Tibial artery (tissue), 4 donors: ENCODE measurements at regions not wholly inside any gene's neighbourhood (a gene's known extent, or its start where the extent isn't known, plus 50 kb on each side); places are given as distances from the start of the nearest gene placed in this dataset.

Experiments used
- DNase-seq, 2 donors: peaks; one replicate each; pipeline ENCODE4 v3.0.0-alpha.2; 2019
- H3K27ac ChIP-seq, 2 donors: fragments of 200-600 bp; sonication (generic) in 1 of 2; 1 replicate in 1 of 2; 2 replicates in 1 of 2; pipeline ENCODE4 v1.5.1; 2018 to 2019; ENCODE audit warnings: mild to moderate bottlenecking in 1 of 2
- H3K27me3 ChIP-seq, 2 donors: fragments of 200-600 bp; sonication (generic) in 1 of 2; one replicate each; pipeline versions ENCODE4 v1.5.1 to v1.6.0; 2016 to 2019
- H3K36me3 ChIP-seq, 3 donors: fragments of 200-600 bp; sonication (generic) in 2 of 3; one replicate each; pipeline ENCODE4 v1.5.1; 2016 to 2019; ENCODE audit warnings: mild to moderate bottlenecking in 2 of 3
- H3K4me1 ChIP-seq, 4 donors: fragments of 200-600 bp; sonication (generic) in 2 of 4; 1 replicate in 3 of 4; 2 replicates in 1 of 4; pipeline ENCODE4 v1.5.1; 2016 to 2019
- H3K4me3 ChIP-seq, 2 donors: fragments of 200-600 bp; sonication (generic) in 1 of 2; 1 replicate in 1 of 2; 2 replicates in 1 of 2; pipeline ENCODE4 v1.5.1; 2018 to 2019; ENCODE audit warnings: mild to moderate bottlenecking in 2 of 2
- H3K9me3 ChIP-seq, 3 donors: fragments of 200-600 bp; sonication (generic) in 1 of 3; one replicate each; pipeline ENCODE4 v1.5.1; 2016 to 2019
- intact Hi-C: fragments of 100-400 bp; cut with DNase I; formaldehyde crosslinking; loops from one replicate; pipeline ENCODE4 v1.15.0; 2023; ENCODE audit warnings: low total_unique reads
- TF ChIP-seq, protein P1 (sequence below), 2 experiments: fragments of 200-600 bp in 1 of 2; fragments of 450-650 bp in 1 of 2; IDR thresholded peaks; one replicate each; pipeline ENCODE4 v1.5.1; 2017 to 2019; ENCODE audit warnings: antibody characterized with exemption in 2 of 2, mild to moderate bottlenecking in 1 of 2, moderate library complexity in 1 of 2

- Histone ChIP-seq H3K36me3 (no peaks in the 10 kb centered on the region), H3K27me3 (no peaks in the 10 kb centered on the region), H3K9me3 (no peaks in the 10 kb centered on the region), H3K27ac (no peak overlapping the region), H3K4me1 (peaks cover 0 to 17% (median 11%) of the 10 kb centered on the region in 4 donors), H3K4me3 (no peak overlapping the region)
- TF ChIP-seq, protein P1, sequence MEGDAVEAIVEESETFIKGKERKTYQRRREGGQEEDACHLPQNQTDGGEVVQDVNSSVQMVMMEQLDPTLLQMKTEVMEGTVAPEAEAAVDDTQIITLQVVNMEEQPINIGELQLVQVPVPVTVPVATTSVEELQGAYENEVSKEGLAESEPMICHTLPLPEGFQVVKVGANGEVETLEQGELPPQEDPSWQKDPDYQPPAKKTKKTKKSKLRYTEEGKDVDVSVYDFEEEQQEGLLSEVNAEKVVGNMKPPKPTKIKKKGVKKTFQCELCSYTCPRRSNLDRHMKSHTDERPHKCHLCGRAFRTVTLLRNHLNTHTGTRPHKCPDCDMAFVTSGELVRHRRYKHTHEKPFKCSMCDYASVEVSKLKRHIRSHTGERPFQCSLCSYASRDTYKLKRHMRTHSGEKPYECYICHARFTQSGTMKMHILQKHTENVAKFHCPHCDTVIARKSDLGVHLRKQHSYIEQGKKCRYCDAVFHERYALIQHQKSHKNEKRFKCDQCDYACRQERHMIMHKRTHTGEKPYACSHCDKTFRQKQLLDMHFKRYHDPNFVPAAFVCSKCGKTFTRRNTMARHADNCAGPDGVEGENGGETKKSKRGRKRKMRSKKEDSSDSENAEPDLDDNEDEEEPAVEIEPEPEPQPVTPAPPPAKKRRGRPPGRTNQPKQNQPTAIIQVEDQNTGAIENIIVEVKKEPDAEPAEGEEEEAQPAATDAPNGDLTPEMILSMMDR (IDR thresholded peaks at IDR 0.05), result no peak
- intact Hi-C loops, result no loop called here
- DNase-seq, result no peak
These were observed 114.2 kb upstream of the THRB start for GRCh38 chr3:24608701-24609390.

- H3K27ac ChIP-seq, result no peak overlapping the region
- H3K4me1 ChIP-seq, result peaks cover 0 to 1% (median 0%) of the 10 kb centered on the region in 4 donors
- H3K27me3 ChIP-seq, result no peaks in the 10 kb centered on the region
- intact Hi-C loops, result no loop called here
- TF ChIP-seq, protein P1 (IDR thresholded peaks at IDR 0.05), result no peak
- no peak overlapping the region for H3K4me3 ChIP-seq
- H3K9me3 ChIP-seq, result no peaks in the 10 kb centered on the region
- H3K36me3 ChIP-seq, result no peaks in the 10 kb centered on the region
- DNase-seq, result no peak
These were observed 119.7 kb upstream of the THRB start for GRCh38 chr3:24614359-24614758.

DNA sequence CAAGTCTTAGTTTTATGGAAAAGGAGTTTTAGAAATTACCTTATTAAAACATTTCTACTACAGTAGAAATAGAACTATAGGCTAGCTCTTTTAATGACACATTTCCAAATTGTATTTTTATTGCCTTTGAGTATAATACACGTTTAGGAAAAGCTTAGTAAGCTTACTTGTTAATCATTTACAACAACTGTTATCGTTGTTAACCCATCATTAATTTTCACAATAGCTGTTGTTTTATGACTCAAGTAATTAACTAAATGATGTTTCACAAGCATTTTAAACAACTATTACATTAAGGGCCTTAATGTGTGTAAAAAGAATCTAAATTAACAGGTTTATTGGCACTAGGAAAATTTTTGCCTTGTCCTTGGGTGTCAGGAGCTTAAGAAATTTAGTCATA, 120.5 kb upstream of the THRB start:
- H3K27ac ChIP-seq, result no peak overlapping the region
- intact Hi-C loops, result no loop called here
- no peaks in the 10 kb centered on the region for H3K27me3 ChIP-seq
- H3K36me3 ChIP-seq, result no peaks in the 10 kb centered on the region
- no peak overlapping the region for H3K4me3 ChIP-seq
- TF ChIP-seq, protein P1 (IDR thresholded peaks at IDR 0.05), result no peak
- DNase-seq, result no peak
- no peaks in the 10 kb centered on the region for H3K4me1 ChIP-seq
- H3K9me3 ChIP-seq, result no peaks in the 10 kb centered on the region

- H3K27me3 ChIP-seq, result no peaks in the 10 kb centered on the region
- H3K27ac ChIP-seq, result no peak overlapping the region
- no peaks in the 10 kb centered on the region for H3K4me1 ChIP-seq
- no peak overlapping the region for H3K4me3 ChIP-seq
- TF ChIP-seq, protein P1 (IDR thresholded peaks at IDR 0.05), result no peak
- intact Hi-C loops, result no loop called here
- no peaks in the 10 kb centered on the region for H3K9me3 ChIP-seq
- no peak for DNase-seq
- no peaks in the 10 kb centered on the region for H3K36me3 ChIP-seq
These were observed 121.6 kb upstream of the THRB start for GRCh38 chr3:24616110-24616829.

- H3K4me3 ChIP-seq, result no peak overlapping the region
- H3K9me3 ChIP-seq, result no peaks in the 10 kb centered on the region
- no peaks in the 10 kb centered on the region for H3K27me3 ChIP-seq
- TF ChIP-seq, protein P1 (IDR thresholded peaks at IDR 0.05), result no peak
- H3K36me3 ChIP-seq, result no peaks in the 10 kb centered on the region
- no peak for DNase-seq
- no peaks in the 10 kb centered on the region for H3K4me1 ChIP-seq
- H3K27ac ChIP-seq, result no peak overlapping the region
- intact Hi-C loops, result no loop called here
These were observed 127.5 kb upstream of the THRB start for GRCh38 chr3:24622138-24622537.
